IMR-90 (cell line): ENCODE measurements at regions not wholly inside any gene's neighbourhood (a gene's known extent, or its start where the extent isn't known, plus 50 kb on each side); places are given as distances from the start of the nearest gene placed in this dataset.

Experiments
- BHLHE40 ChIP-seq: fragments of 150-350 bp; IDR thresholded peaks from 2 replicates; pipeline ENCODE4 v1.6.1; 2016; ENCODE audit warnings: mild to moderate bottlenecking, low read depth, low read length
- CEBPB ChIP-seq: IDR thresholded peaks from 2 replicates; pipeline ENCODE4 v1.6.1; 2012; ENCODE audit warnings: low read depth, low read length, improper control_type of control experiment
- CHD1 ChIP-seq: IDR thresholded peaks from 2 replicates; pipeline ENCODE4 v1.6.1; 2012; ENCODE audit warnings: low read depth, low read length, improper control_type of control experiment
- MAFK ChIP-seq: IDR thresholded peaks from 2 replicates; pipeline ENCODE4 v1.6.1; 2012; ENCODE audit warnings: low read depth, low read length, improper control_type of control experiment
- MAZ ChIP-seq: IDR thresholded peaks from 2 replicates; pipeline ENCODE4 v1.6.1; 2012; ENCODE audit warnings: low read depth, mild to moderate bottlenecking, low read length, improper control_type of control experiment, moderate library complexity, borderline replicate concordance
- MXI1 ChIP-seq: IDR thresholded peaks from 2 replicates; pipeline ENCODE4 v1.6.1; 2012; ENCODE audit warnings: low read depth, mild to moderate bottlenecking, low read length, moderate library complexity, borderline replicate concordance
- POLR2A ChIP-seq: IDR thresholded peaks from 2 replicates; pipeline ENCODE4 v1.6.1; 2012; ENCODE audit warnings: mild to moderate bottlenecking, low read depth, low read length
- RAD21 ChIP-seq: IDR thresholded peaks from 2 replicates; pipeline ENCODE4 v1.6.1; 2012; ENCODE audit warnings: low read length, improper control_type of control experiment
- RCOR1 ChIP-seq: IDR thresholded peaks from 2 replicates; pipeline ENCODE4 v1.6.1; 2012; ENCODE audit warnings: mild to moderate bottlenecking, low read length, improper control_type of control experiment; ENCODE audit not compliant: insufficient replicate concordance
- RFX5 ChIP-seq: IDR thresholded peaks from 2 replicates; pipeline ENCODE4 v1.8.0; 2012; ENCODE audit warnings: low read depth, mild to moderate bottlenecking, low read length, moderate library complexity
- SMC3 ChIP-seq: fragments of 150-350 bp; IDR thresholded peaks from 2 replicates; pipeline ENCODE4 v1.6.1; 2016; ENCODE audit warnings: low read depth, mild to moderate bottlenecking, antibody characterized with exemption, low read length, moderate library complexity
- TF ChIP-seq, protein P1 (sequence below): conservative IDR thresholded peaks from 2 replicates; pipeline ENCODE4 v1.5.1; 2012; ENCODE audit warnings: mild to moderate bottlenecking, low read depth, low read length, improper control_type of control experiment
- TF ChIP-seq, protein P2 (sequence below): fragments of 150-350 bp; IDR thresholded peaks from 2 replicates; pipeline ENCODE4 v1.6.1; 2017; ENCODE audit warnings: mild to moderate bottlenecking, antibody characterized with exemption, low read length, low read depth
- TF ChIP-seq, protein P3 (sequence below): fragments of 150-350 bp; IDR thresholded peaks from 2 replicates; pipeline ENCODE4 v1.6.1; 2016; ENCODE audit warnings: low read depth, mild to moderate bottlenecking, low read length, moderate library complexity, borderline replicate concordance

DNA sequence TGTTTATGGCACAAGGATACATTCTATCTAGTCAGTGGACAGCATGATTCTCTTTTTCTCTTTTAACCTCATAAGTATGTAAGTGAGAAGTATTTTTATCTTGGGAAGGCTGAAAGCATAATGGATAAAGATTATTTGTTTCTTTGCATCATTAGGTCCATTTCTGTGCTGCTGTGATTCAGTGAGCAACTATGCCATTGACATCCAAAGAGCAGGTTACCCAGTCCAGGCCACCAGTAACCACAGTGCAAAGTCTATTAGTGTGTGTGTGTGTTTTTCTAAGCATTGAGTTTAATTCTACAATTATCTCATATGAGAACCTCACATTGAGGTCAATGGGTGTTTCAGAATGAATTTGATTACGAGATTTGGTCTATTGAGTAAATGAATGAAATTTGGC is 158.8 kb upstream of the DACH1 start:
- no peak for TF ChIP-seq POLR2A
- TF ChIP-seq, protein P1, sequence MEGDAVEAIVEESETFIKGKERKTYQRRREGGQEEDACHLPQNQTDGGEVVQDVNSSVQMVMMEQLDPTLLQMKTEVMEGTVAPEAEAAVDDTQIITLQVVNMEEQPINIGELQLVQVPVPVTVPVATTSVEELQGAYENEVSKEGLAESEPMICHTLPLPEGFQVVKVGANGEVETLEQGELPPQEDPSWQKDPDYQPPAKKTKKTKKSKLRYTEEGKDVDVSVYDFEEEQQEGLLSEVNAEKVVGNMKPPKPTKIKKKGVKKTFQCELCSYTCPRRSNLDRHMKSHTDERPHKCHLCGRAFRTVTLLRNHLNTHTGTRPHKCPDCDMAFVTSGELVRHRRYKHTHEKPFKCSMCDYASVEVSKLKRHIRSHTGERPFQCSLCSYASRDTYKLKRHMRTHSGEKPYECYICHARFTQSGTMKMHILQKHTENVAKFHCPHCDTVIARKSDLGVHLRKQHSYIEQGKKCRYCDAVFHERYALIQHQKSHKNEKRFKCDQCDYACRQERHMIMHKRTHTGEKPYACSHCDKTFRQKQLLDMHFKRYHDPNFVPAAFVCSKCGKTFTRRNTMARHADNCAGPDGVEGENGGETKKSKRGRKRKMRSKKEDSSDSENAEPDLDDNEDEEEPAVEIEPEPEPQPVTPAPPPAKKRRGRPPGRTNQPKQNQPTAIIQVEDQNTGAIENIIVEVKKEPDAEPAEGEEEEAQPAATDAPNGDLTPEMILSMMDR, result no peak
- TF ChIP-seq RCOR1, result no peak
- TF ChIP-seq, protein P2, sequence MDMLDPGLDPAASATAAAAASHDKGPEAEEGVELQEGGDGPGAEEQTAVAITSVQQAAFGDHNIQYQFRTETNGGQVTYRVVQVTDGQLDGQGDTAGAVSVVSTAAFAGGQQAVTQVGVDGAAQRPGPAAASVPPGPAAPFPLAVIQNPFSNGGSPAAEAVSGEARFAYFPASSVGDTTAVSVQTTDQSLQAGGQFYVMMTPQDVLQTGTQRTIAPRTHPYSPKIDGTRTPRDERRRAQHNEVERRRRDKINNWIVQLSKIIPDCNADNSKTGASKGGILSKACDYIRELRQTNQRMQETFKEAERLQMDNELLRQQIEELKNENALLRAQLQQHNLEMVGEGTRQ, result no peak
- TF ChIP-seq CEBPB, result no peak
- TF ChIP-seq MXI1, result no peak
- TF ChIP-seq RAD21, result no peak
- TF ChIP-seq CHD1, result no peak
- no peak for TF ChIP-seq SMC3
- TF ChIP-seq MAFK, result no peak
- TF ChIP-seq, protein P3, sequence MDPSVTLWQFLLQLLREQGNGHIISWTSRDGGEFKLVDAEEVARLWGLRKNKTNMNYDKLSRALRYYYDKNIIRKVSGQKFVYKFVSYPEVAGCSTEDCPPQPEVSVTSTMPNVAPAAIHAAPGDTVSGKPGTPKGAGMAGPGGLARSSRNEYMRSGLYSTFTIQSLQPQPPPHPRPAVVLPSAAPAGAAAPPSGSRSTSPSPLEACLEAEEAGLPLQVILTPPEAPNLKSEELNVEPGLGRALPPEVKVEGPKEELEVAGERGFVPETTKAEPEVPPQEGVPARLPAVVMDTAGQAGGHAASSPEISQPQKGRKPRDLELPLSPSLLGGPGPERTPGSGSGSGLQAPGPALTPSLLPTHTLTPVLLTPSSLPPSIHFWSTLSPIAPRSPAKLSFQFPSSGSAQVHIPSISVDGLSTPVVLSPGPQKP, result no peak
- TF ChIP-seq BHLHE40, result no peak
- no peak for TF ChIP-seq RFX5
- no peak for TF ChIP-seq MAZ
